H1 (cell line): ENCODE measurements at regions not wholly inside any gene's neighbourhood (a gene's known extent, or its start where the extent isn't known, plus 50 kb on each side); places are given as distances from the start of the nearest gene placed in this dataset.

Experiments
- BRCA1 ChIP-seq: IDR thresholded peaks from 2 replicates; pipeline ENCODE4 v1.6.1; 2012; ENCODE audit warnings: low read depth, low read length, improper control_type of control experiment
- SAP30 ChIP-seq: fragments of 300-600 bp; sonication (generic); IDR thresholded peaks from 2 replicates; pipeline ENCODE4 v1.7.1; 2012; ENCODE audit warnings: low read length, moderate library complexity, mild to moderate bottlenecking, inconsistent platforms; ENCODE audit not compliant: insufficient read depth, insufficient replicate concordance

DNA sequence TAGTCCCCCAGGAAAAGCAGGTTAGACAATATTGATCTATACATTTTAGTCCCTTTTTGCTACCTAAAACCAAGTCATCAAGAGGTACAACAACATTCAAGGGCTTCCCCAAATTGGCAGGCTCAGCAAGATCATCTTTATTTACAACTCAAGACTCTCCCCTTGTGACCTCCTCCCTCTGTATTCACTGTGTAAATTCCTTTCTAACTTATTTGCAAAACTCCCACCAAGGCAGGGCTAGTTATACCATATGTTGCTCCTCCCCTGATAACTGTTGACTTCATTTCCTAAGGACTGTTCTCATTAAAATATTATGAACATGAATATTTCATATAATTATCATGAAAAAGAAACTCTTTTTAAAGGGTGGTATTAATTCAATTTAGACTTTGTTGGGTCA lies 275.6 kb downstream of the DTHD1 start (continued):
- TF ChIP-seq SAP30 (no peak), BRCA1 (no peak)
